Activated CD8-positive, alpha-beta T cell treated with anti-CD3 and anti-CD28 coated beads for 36 hours (primary cell): ENCODE measurements at regions not wholly inside any gene's neighbourhood (a gene's known extent, or its start where the extent isn't known, plus 50 kb on each side); places are given as distances from the start of the nearest gene placed in this dataset.

Source experiments
- ATAC-seq: fragments of 200-7000 bp; cut with Tn5 transposase; one replicate; pipeline ENCODE4 v1.10.0; 2021; ENCODE audit warnings: mild to moderate bottlenecking, moderate library complexity
- CTCF ChIA-PET: fragments of 350-600 bp; sonication (Branson Sonifier 250); formaldehyde crosslinking; loops from one replicate; lab custom pipeline; 2021; ENCODE audit warnings: antibody characterized with exemption; lab: Charles Lee
- POLR2A ChIA-PET: fragments of 350-600 bp; sonication (Branson Sonifier 250); formaldehyde crosslinking; loops from one replicate; lab custom pipeline; 2021; ENCODE audit warnings: antibody characterized with exemption; lab: Charles Lee
- DNase-seq: peaks from one replicate; pipeline ENCODE4 v3.0.0-alpha.2; 2020
- H3K27ac Mint-ChIP-seq: one replicate; pipeline ENCODE4 v1.8.0; 2021; ENCODE audit warnings: mild to moderate bottlenecking, mixed read lengths
- H3K27me3 Mint-ChIP-seq: one replicate; pipeline ENCODE4 v1.8.0; 2021; ENCODE audit warnings: mixed read lengths
- H3K36me3 Mint-ChIP-seq: one replicate; pipeline ENCODE4 v1.8.0; 2021; ENCODE audit warnings: low read depth, mixed read lengths
- H3K4me1 Mint-ChIP-seq: one replicate; pipeline ENCODE4 v1.8.0; 2021; ENCODE audit warnings: low read depth, mixed read lengths
- H3K4me3 Mint-ChIP-seq: one replicate; pipeline ENCODE4 v1.8.0; 2021; ENCODE audit warnings: mild to moderate bottlenecking, moderate library complexity, mixed read lengths
- H3K9me3 Mint-ChIP-seq: one replicate; pipeline ENCODE4 v1.8.0; 2021; ENCODE audit warnings: mixed read lengths
- CTCF ChIP-seq: fragments of 200-600 bp; IDR thresholded peaks from one replicate; pipeline ENCODE4 v1.8.0; 2022; ENCODE audit warnings: antibody characterized with exemption, mild to moderate bottlenecking
- intact Hi-C: fragments of 100-400 bp; cut with micrococcal nuclease; formaldehyde crosslinking; loops from one replicate; pipeline ENCODE4 v1.10.0; 2022

GRCh38 chr3:105938101-105938500, 69.3 kb upstream of the CBLB start:
- no peaks in the 10 kb centered on the region for H3K27me3 Mint-ChIP-seq
- TF ChIP-seq CTCF, result no peak
- H3K27ac Mint-ChIP-seq, result no peak overlapping the region
- DNase-seq (no peak), ATAC-seq (no peak)
- no peaks in the 10 kb centered on the region for H3K36me3 Mint-ChIP-seq
- no peak overlapping the region for H3K4me3 Mint-ChIP-seq
- peaks cover 2% of the 10 kb centered on the region for H3K9me3 Mint-ChIP-seq
- H3K4me1 Mint-ChIP-seq, result peaks cover 5% of the 10 kb centered on the region
- intact Hi-C loops, result no loop called here
- CTCF ChIA-PET, result interaction anchor here (1.2 kb wide), 1 partner anchor 16 kb away, joined by 3 read pairs; no protein-coding TSS in a partner anchor
- POLR2A ChIA-PET, result interaction anchor here (0.6 kb wide), 1 partner anchor 981 kb away, joined by 3 read pairs; no protein-coding TSS in a partner anchor

- peaks cover 2% of the 10 kb centered on the region for H3K9me3 Mint-ChIP-seq
- DNase-seq (no peak), ATAC-seq (no peak)
- no peak for TF ChIP-seq CTCF
- no peaks in the 10 kb centered on the region for H3K36me3 Mint-ChIP-seq
- no peak overlapping the region for H3K27ac Mint-ChIP-seq
- intact Hi-C loops, result no loop called here
- H3K4me1 Mint-ChIP-seq, result peaks cover 5% of the 10 kb centered on the region
- ChIA-PET POLR2A (no interaction called here), CTCF (no interaction called here)
- H3K4me3 Mint-ChIP-seq, result no peak overlapping the region
- H3K27me3 Mint-ChIP-seq, result no peaks in the 10 kb centered on the region
Measured at GRCh38 chr3:105938806-105939205, 70.0 kb upstream of the CBLB start.

GRCh38 chr3:105944276-105944675, 75.5 kb upstream of the CBLB start:
- intact Hi-C loops, result no loop called here
- ChIA-PET CTCF (no interaction called here), POLR2A (no interaction called here)
- Mint-ChIP-seq H3K36me3 (no peaks in the 10 kb centered on the region), H3K27me3 (no peaks in the 10 kb centered on the region), H3K27ac (no peak overlapping the region), H3K9me3 (no peaks in the 10 kb centered on the region), H3K4me3 (no peak overlapping the region), H3K4me1 (no peaks in the 10 kb centered on the region)
- no peak for TF ChIP-seq CTCF
- no peak for DNase-seq
- ATAC-seq, result no peak

- intact Hi-C loops, result no loop called here
- Mint-ChIP-seq H3K36me3 (no peaks in the 10 kb centered on the region), H3K27me3 (no peaks in the 10 kb centered on the region), H3K4me3 (no peak overlapping the region), H3K4me1 (no peaks in the 10 kb centered on the region), H3K9me3 (no peaks in the 10 kb centered on the region), H3K27ac (no peak overlapping the region)
- DNase-seq, result no peak
- no peak for TF ChIP-seq CTCF
- CTCF ChIA-PET, result no interaction called here
- POLR2A ChIA-PET, result no interaction called here
- no peak for ATAC-seq
Measured at GRCh38 chr3:105944721-105945120, 75.9 kb upstream of the CBLB start.

GRCh38 chr3:105948101-105948500, 79.3 kb upstream of the CBLB start:
- intact Hi-C loops, result no loop called here
- POLR2A ChIA-PET, result no interaction called here
- H3K27ac Mint-ChIP-seq, result no peak overlapping the region

More at GRCh38 chr3:105948101-105948500, 79.3 kb upstream of the CBLB start:
- Mint-ChIP-seq H3K4me1 (no peaks in the 10 kb centered on the region), H3K36me3 (no peaks in the 10 kb centered on the region), H3K4me3 (no peak overlapping the region), H3K9me3 (no peaks in the 10 kb centered on the region), H3K27me3 (no peaks in the 10 kb centered on the region)
- CTCF ChIA-PET, result no interaction called here
- ATAC-seq (no peak), DNase-seq (no peak)
- no peak for TF ChIP-seq CTCF
